BJ (cell line): ENCODE measurements at regions not wholly inside any gene's neighbourhood (a gene's known extent, or its start where the extent isn't known, plus 50 kb on each side); places are given as distances from the start of the nearest gene placed in this dataset.

Source experiments
- CTCF ChIA-PET: fragments of 350-600 bp; formaldehyde crosslinking; extraction: SDS; loops from one replicate; lab custom pipeline; 2021; ENCODE audit warnings: antibody characterized with exemption, inconsistent platforms; lab: Yijun Ruan, JAX
- POLR2A ChIA-PET: fragments of 300-600 bp; sonication (Branson Sonifier 250); formaldehyde crosslinking; extraction: SDS; loops from one replicate; lab custom pipeline; 2021; ENCODE audit warnings: antibody characterized with exemption; lab: Charles Lee
- DNase-seq: peaks from one replicate; pipeline ENCODE4 v3.0.0-alpha.2; 2011; ENCODE audit warnings: low read depth
- H3K27me3 ChIP-seq: 2 replicates; pipeline ENCODE4 v1.6.0; 2011; ENCODE audit warnings: low read length; ENCODE audit not compliant: control insufficient read depth, insufficient read depth
- H3K36me3 ChIP-seq: 2 replicates; pipeline ENCODE4 v1.5.1; 2011; ENCODE audit warnings: low read length; ENCODE audit not compliant: control insufficient read depth, insufficient read depth
- H3K4me3 ChIP-seq: 2 replicates; pipeline ENCODE4 v1.5.1; 2011; ENCODE audit warnings: low read depth, mild to moderate bottlenecking, control low read depth, low read length
- TF ChIP-seq, protein P1 (sequence below): IDR thresholded peaks from 2 replicates; pipeline ENCODE4 v1.5.1; 2011; ENCODE audit warnings: low read depth, mild to moderate bottlenecking, control low read depth, inconsistent platforms, low read length, moderate library complexity; ENCODE audit not compliant: insufficient read depth

DNA sequence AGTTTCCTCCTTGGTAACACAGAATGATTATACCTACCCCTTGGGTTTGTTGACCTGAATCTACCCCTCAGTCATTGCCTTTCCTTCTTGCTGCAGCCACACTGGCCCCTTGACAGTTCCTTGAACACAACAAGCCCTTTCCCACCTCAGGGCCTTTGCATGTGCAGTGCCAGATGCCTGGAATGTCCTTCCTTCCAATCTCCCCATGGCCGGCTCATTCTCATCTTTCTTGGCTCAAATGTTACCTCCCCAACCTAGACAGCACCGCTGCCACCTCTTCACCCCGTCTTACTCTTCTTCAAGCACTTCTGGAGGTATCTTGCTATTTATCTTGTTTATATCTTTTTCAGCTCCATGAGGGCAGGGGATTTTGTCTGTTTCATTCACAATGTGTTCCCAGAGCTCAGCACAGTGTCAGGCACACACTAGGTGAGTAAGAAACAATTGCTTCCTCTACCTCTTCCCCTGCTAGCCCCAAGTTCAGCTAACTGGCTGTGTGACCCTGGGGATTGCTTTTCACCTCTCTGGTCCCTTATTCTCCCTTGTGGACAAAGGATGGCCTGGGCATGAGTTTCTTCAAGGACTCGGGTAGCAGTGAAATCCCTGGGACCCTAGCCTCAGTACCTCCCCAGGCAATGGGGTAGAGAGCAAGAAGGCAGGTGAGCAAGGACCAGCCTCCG lies 121.5 kb downstream of the CEBPB start:
- CTCF ChIA-PET, result interaction anchor here (1.6 kb wide), 1 partner anchor 8 kb away, joined by 3 read pairs; no protein-coding TSS in a partner anchor

DNA sequence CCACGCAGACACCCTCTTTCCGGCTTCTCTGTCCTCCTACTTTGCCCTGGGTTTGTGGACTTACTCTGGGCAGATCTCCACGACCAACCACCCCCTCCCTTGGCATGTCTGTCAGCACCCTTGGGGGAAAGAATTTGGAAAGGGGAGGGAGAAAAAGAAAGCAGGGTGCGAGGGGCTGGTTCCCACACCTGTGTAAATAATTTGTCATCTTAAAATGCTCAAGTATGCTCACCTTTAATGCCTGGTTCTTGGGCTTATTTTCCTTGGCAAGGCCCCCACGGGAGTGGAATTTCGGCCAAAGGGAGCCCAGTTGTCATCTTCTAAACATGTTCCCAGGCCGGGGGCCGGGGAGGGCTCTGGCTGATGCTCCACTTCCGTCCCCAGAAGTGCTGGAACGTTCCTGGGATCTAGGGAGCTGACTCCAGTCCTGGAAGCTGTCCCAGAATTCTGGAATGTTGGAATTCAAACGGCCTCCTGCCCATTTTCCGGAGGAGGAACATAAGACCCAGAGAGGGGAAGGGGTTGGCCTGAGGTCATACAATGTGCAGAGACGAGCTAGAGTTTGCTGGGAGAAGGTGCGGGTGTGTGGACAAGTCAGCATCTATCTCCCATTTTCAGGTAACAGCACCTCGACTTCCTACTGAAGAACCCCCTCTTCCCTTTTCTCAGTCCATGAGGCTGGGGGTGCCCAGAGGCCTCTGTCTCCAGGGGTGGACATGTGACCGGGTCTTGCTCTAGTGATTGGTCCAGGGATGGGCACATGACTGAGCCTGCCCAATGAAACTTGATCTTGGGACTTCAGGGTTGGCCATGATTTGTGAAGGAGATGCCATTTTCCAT lies 122.3 kb downstream of the CEBPB start:
- Histone ChIP-seq H3K36me3 (no peaks in the 10 kb centered on the region), H3K27me3 (no peaks in the 10 kb centered on the region), H3K4me3 (no peak overlapping the region)
- peak; percentile 79 for DNase-seq
- ChIA-PET POLR2A (interaction anchor here (1.1 kb wide), 1 partner anchor 9 kb away, joined by 5 read pairs; no protein-coding TSS in a partner anchor), CTCF (interaction anchor here (1.6 kb wide), 1 partner anchor 8 kb away, joined by 3 read pairs; no protein-coding TSS in a partner anchor)
- TF ChIP-seq, protein P1, sequence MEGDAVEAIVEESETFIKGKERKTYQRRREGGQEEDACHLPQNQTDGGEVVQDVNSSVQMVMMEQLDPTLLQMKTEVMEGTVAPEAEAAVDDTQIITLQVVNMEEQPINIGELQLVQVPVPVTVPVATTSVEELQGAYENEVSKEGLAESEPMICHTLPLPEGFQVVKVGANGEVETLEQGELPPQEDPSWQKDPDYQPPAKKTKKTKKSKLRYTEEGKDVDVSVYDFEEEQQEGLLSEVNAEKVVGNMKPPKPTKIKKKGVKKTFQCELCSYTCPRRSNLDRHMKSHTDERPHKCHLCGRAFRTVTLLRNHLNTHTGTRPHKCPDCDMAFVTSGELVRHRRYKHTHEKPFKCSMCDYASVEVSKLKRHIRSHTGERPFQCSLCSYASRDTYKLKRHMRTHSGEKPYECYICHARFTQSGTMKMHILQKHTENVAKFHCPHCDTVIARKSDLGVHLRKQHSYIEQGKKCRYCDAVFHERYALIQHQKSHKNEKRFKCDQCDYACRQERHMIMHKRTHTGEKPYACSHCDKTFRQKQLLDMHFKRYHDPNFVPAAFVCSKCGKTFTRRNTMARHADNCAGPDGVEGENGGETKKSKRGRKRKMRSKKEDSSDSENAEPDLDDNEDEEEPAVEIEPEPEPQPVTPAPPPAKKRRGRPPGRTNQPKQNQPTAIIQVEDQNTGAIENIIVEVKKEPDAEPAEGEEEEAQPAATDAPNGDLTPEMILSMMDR, result no peak

More for the DNA sequence above, 121.5 kb downstream of the CEBPB start:
- TF ChIP-seq, protein P1, result no peak
- DNase-seq, result no peak
- H3K4me3 ChIP-seq, result no peak overlapping the region
- H3K36me3 ChIP-seq, result no peaks in the 10 kb centered on the region
- H3K27me3 ChIP-seq, result no peaks in the 10 kb centered on the region
- POLR2A ChIA-PET, result interaction anchor here (1.1 kb wide), 1 partner anchor 9 kb away, joined by 5 read pairs; no protein-coding TSS in a partner anchor

DNA sequence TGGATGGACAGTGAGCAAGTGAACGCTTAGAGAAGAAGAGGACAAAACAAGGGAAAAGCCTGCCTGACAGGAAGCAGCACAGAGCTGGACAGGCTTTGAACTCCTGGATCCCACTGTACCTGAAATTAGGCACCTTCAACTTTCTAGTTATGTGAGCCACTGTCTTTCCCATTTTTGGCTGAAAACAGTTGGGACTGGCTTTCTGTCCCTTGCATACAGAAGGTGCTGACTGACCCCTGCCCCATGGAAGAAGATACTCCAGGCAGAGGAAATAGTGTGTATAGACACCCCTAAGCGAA lies 122.8 kb downstream of the CEBPB start:
- TF ChIP-seq, protein P1, result no peak
- no peak overlapping the region for H3K4me3 ChIP-seq
- ChIA-PET CTCF (interaction anchor here (1.6 kb wide), 1 partner anchor 9 kb away, joined by 3 read pairs; no protein-coding TSS in a partner anchor), POLR2A (interaction anchor here (1.1 kb wide), 1 partner anchor 8 kb away, joined by 5 read pairs; no protein-coding TSS in a partner anchor)
- DNase-seq, result no peak
- no peaks in the 10 kb centered on the region for H3K27me3 ChIP-seq
- no peaks in the 10 kb centered on the region for H3K36me3 ChIP-seq

DNA sequence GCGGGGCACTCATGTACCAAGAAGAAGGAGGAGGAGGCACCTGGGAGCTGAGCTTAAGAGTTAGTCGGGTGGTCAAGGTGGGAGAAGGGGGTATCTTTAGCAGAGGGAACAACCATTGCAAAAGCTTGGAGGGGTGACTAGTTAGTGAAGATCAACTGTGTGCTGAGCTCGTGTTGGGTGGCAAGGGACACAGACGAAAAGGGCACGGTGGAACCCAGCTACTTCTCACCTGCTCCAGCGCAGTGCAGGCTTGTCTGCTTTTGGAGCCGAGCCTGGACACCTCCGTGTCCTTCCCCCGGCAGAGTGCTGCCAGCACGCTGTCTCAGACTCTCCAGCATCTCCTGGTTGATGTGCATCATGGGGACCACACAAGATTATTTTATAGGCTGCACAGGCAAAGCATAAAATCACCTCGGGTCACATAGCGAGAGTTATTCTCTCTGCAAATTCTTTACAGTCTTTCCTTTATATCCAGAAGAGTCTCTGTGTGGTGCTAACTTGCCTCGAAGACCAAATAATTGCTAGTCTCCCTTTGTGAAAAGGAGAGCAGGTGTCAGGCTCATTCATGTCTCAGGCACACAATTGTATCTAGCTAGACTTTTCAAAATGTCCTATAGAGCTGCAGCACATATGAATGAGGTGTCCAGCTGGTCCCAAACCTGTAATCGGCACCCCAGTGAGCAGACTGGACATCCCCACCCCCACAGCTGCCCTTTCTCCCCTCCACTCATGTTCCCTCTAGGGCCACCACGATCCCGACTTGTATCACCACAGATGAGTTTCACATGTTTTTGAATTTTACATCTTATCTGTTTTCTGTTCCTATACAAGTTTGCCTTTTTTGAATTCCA lies 123.4 kb downstream of the CEBPB start:
- POLR2A ChIA-PET, result no interaction called here
- TF ChIP-seq, protein P1, result no peak
- no peak for DNase-seq
- H3K27me3 ChIP-seq, result no peaks in the 10 kb centered on the region
- H3K4me3 ChIP-seq, result no peak overlapping the region
- H3K36me3 ChIP-seq, result no peaks in the 10 kb centered on the region
- CTCF ChIA-PET, result interaction anchor here (1.6 kb wide), 1 partner anchor 10 kb away, joined by 3 read pairs; no protein-coding TSS in a partner anchor
